Endothelial cell (in vitro differentiated cells): ENCODE measurements at regions not wholly inside any gene's neighbourhood (a gene's known extent, or its start where the extent isn't known, plus 50 kb on each side); places are given as distances from the start of the nearest gene placed in this dataset.

Experiments
- DNase-seq: peaks from one replicate; pipeline ENCODE4 v3.0.0; 2021; ENCODE audit warnings: low spot score
- H3K27ac Mint-ChIP-seq: one replicate; pipeline ENCODE4 v1.8.0; 2021; ENCODE audit warnings: mixed read lengths, inconsistent platforms; ENCODE audit not compliant: unreplicated experiment
- H3K27me3 Mint-ChIP-seq: one replicate; pipeline ENCODE4 v1.8.0; 2021; ENCODE audit warnings: mild to moderate bottlenecking, moderate library complexity, mixed read lengths, inconsistent platforms; ENCODE audit not compliant: unreplicated experiment
- H3K36me3 Mint-ChIP-seq: one replicate; pipeline ENCODE4 v1.8.0; 2021; ENCODE audit warnings: mild to moderate bottlenecking, low read depth, mixed read lengths, inconsistent platforms; ENCODE audit not compliant: unreplicated experiment
- H3K4me1 Mint-ChIP-seq: one replicate; pipeline ENCODE4 v1.8.0; 2021; ENCODE audit warnings: mild to moderate bottlenecking, mixed read lengths, inconsistent platforms; ENCODE audit not compliant: unreplicated experiment
- H3K4me3 Mint-ChIP-seq: one replicate; pipeline ENCODE4 v1.8.0; 2021; ENCODE audit warnings: mild to moderate bottlenecking, mixed read lengths, inconsistent platforms; ENCODE audit not compliant: unreplicated experiment
- H3K9me3 Mint-ChIP-seq: one replicate; pipeline ENCODE4 v1.8.0; 2021; ENCODE audit warnings: mixed read lengths, inconsistent platforms; ENCODE audit not compliant: unreplicated experiment
- CTCF ChIP-seq: fragments of 200-600 bp; sonication (generic); IDR thresholded peaks from one replicate; pipeline ENCODE4 v1.5.0; 2021; ENCODE audit warnings: antibody characterized with exemption; ENCODE audit not compliant: unreplicated experiment

- no peaks in the 10 kb centered on the region for H3K9me3 Mint-ChIP-seq
- no peak for TF ChIP-seq CTCF
- H3K4me1 Mint-ChIP-seq, result no peaks in the 10 kb centered on the region
- no peak overlapping the region for H3K27ac Mint-ChIP-seq
- no peak overlapping the region for H3K4me3 Mint-ChIP-seq
- DNase-seq, result no peak
- H3K27me3 Mint-ChIP-seq, result no peaks in the 10 kb centered on the region
- H3K36me3 Mint-ChIP-seq, result no peaks in the 10 kb centered on the region
Measured at GRCh38 chr7:132733860-132734259, 157.6 kb upstream of the PLXNA4 start.

GRCh38 chr7:132732321-132732865, 156.1 kb upstream of the PLXNA4 start:
- Mint-ChIP-seq H3K36me3 (no peaks in the 10 kb centered on the region), H3K27ac (no peak overlapping the region), H3K9me3 (no peaks in the 10 kb centered on the region), H3K27me3 (no peaks in the 10 kb centered on the region), H3K4me1 (no peaks in the 10 kb centered on the region), H3K4me3 (no peak overlapping the region)
- no peak for TF ChIP-seq CTCF
- no peak for DNase-seq

DNA sequence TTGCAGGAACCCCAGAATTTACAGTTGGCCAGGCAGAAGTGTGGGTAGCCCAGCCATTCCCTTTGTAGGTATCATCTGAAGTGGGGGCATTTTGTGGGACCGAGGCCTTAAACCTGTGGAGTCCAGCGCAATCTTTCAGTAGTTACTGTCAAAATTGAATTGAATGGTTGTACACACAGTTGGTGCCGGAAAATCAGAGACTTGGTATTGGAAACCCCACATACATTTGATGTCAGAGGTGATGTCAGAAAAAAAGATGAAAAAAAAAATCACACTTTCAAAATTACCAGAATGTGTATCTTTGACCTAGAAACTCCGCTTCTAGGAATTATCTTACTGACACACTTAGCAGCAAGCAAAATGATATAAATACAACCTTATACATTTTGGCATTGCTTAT, 153.8 kb upstream of the PLXNA4 start:
- H3K36me3 Mint-ChIP-seq, result no peaks in the 10 kb centered on the region
- DNase-seq, result no peak
- no peak overlapping the region for H3K27ac Mint-ChIP-seq
- no peaks in the 10 kb centered on the region for H3K9me3 Mint-ChIP-seq
- no peak for TF ChIP-seq CTCF
- H3K27me3 Mint-ChIP-seq, result no peaks in the 10 kb centered on the region
- H3K4me3 Mint-ChIP-seq, result no peak overlapping the region
- no peaks in the 10 kb centered on the region for H3K4me1 Mint-ChIP-seq

GRCh38 chr7:132723506-132724081, 147.3 kb upstream of the PLXNA4 start:
- Mint-ChIP-seq H3K4me3 (no peak overlapping the region), H3K4me1 (no peaks in the 10 kb centered on the region), H3K9me3 (no peaks in the 10 kb centered on the region), H3K36me3 (peaks cover 4% of the 10 kb centered on the region), H3K27me3 (no peaks in the 10 kb centered on the region), H3K27ac (no peak overlapping the region)
- no peak for TF ChIP-seq CTCF
- DNase-seq, result no peak

GRCh38 chr7:132720835-132721234, 144.6 kb upstream of the PLXNA4 start:
- H3K36me3 Mint-ChIP-seq, result peaks cover 4% of the 10 kb centered on the region
- no peak overlapping the region for H3K27ac Mint-ChIP-seq
- DNase-seq, result no peak
- no peaks in the 10 kb centered on the region for H3K9me3 Mint-ChIP-seq
- no peaks in the 10 kb centered on the region for H3K4me1 Mint-ChIP-seq
- no peak overlapping the region for H3K4me3 Mint-ChIP-seq
- TF ChIP-seq CTCF, result no peak
- H3K27me3 Mint-ChIP-seq, result no peaks in the 10 kb centered on the region
